ENCODE measurements at regions not wholly inside any gene's neighbourhood (a gene's known extent, or its start where the extent isn't known, plus 50 kb on each side); places are given as distances from the start of the nearest gene placed in this dataset.

GRCh38 chr6:149150301-149150700 is 167.2 kb upstream of the TAB2 start:
- no peak for DNase-seq

- DNase-seq = no peak
Measured at GRCh38 chr6:149150801-149151398, 166.6 kb upstream of the TAB2 start.

- no peak for DNase-seq
Measured at GRCh38 chr6:149152521-149152920, 165.0 kb upstream of the TAB2 start.

GRCh38 chr6:149153100-149153499 is 164.4 kb upstream of the TAB2 start:
- DNase-seq = no peak

- no peak for DNase-seq
Measured at GRCh38 chr6:149153693-149154092, 163.8 kb upstream of the TAB2 start.

GRCh38 chr6:149154261-149154821 is 163.2 kb upstream of the TAB2 start:
- no peak for DNase-seq

- no peak for DNase-seq
Measured at GRCh38 chr6:149157126-149157525, 160.4 kb upstream of the TAB2 start.

- DNase-seq = no peak
Measured at GRCh38 chr6:149158076-149158475, 159.4 kb upstream of the TAB2 start.

- DNase-seq = no peak
Measured at GRCh38 chr6:149160943-149161342, 156.6 kb upstream of the TAB2 start.

- DNase-seq = no peak
Measured at GRCh38 chr6:149162924-149163323, 154.6 kb upstream of the TAB2 start.

- DNase-seq = no peak
Measured at GRCh38 chr6:149164199-149164750, 153.2 kb upstream of the TAB2 start.

- DNase-seq = peak; percentile 53
Measured at GRCh38 chr6:149166336-149166735, 151.2 kb upstream of the TAB2 start.

- DNase-seq = peak; percentile 71
Measured at GRCh38 chr6:149166747-149167146, 150.8 kb upstream of the TAB2 start.

- no peak for DNase-seq
Measured at GRCh38 chr6:149168968-149169367, 148.5 kb upstream of the TAB2 start.

- no peak for DNase-seq
Measured at GRCh38 chr6:149169761-149170511, 147.6 kb upstream of the TAB2 start.

- peak; percentile 89 for DNase-seq
Measured at GRCh38 chr6:149170564-149171452, 146.7 kb upstream of the TAB2 start.

GRCh38 chr6:149173222-149173621 is 144.3 kb upstream of the TAB2 start:
- DNase-seq = no peak

- no peak for DNase-seq
Measured at GRCh38 chr6:149174962-149175361, 142.6 kb upstream of the TAB2 start.

GRCh38 chr6:149176971-149177667 is 140.4 kb upstream of the TAB2 start:
- DNase-seq = peak; percentile 10

- DNase-seq = no peak
Measured at GRCh38 chr6:149179431-149179830, 138.1 kb upstream of the TAB2 start.

GRCh38 chr6:149181304-149181703 is 136.2 kb upstream of the TAB2 start:
- DNase-seq = no peak

GRCh38 chr6:149182262-149182661 is 135.2 kb upstream of the TAB2 start:
- DNase-seq = no peak
